GM13977 (cell line): ENCODE measurements at regions not wholly inside any gene's neighbourhood (a gene's known extent, or its start where the extent isn't known, plus 50 kb on each side); places are given as distances from the start of the nearest gene placed in this dataset.

Experiments used
- DNase-seq: peaks from one replicate; pipeline ENCODE4 v3.0.0; 2012; ENCODE audit warnings: low spot score
- in situ Hi-C: fragments of 300-500 bp; cut with MboI; formaldehyde crosslinking; loops from one replicate; pipeline ENCODE4 v1.12.0; 2022; ENCODE audit warnings: low sequenced_read_pairs, low pct_unique_long_range_greater_than_20kb, mixed read lengths, inconsistent platforms; ENCODE audit not compliant: unreplicated experiment
- TF ChIP-seq, protein P1 (sequence below): IDR thresholded peaks from 2 replicates; pipeline ENCODE4 v1.5.1; 2012; ENCODE audit warnings: mild to moderate bottlenecking, control low read depth; ENCODE audit not compliant: insufficient read depth; ENCODE audit errors: extremely low read depth, missing control alignments

DNA sequence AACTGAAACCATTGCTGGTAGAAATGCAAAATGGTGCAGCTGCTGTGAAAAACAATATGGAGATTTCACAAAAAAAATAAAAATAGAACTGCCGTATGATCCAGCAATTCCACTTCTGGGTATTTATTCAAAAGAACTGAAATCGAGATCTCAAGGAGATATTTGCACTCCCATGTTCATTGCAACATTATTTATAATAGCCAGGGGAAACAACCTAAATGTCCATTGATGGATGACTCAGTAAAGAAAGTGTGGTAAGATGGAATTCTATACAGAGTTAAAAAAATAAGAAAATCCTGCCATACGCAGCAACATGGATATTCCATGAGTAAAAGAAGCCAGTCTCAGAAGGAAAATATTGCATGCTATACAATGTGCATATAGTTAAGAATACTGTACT is 290.6 kb upstream of the GHITM start:
- TF ChIP-seq, protein P1, sequence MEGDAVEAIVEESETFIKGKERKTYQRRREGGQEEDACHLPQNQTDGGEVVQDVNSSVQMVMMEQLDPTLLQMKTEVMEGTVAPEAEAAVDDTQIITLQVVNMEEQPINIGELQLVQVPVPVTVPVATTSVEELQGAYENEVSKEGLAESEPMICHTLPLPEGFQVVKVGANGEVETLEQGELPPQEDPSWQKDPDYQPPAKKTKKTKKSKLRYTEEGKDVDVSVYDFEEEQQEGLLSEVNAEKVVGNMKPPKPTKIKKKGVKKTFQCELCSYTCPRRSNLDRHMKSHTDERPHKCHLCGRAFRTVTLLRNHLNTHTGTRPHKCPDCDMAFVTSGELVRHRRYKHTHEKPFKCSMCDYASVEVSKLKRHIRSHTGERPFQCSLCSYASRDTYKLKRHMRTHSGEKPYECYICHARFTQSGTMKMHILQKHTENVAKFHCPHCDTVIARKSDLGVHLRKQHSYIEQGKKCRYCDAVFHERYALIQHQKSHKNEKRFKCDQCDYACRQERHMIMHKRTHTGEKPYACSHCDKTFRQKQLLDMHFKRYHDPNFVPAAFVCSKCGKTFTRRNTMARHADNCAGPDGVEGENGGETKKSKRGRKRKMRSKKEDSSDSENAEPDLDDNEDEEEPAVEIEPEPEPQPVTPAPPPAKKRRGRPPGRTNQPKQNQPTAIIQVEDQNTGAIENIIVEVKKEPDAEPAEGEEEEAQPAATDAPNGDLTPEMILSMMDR = no peak
- in situ Hi-C loops = no loop called here
- DNase-seq = no peak

DNA sequence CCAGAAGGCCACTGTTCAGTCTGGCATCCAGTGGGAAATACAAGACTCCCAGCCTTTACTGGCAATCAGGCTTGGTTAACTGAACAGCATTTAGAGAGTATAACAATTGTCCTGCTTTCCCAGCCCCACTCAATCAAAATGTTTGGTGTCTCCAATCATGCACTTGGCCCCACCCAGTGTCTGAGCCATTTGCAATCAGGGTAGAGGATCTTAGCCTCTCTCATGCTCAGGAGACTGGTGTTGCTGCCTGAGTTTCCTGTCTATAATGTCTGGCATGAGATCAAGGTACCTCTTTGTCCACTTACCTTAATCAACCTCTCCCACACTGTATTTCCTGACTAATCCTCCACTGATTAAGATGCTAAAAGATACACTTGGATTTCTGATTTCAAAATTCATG is 290.2 kb upstream of the GHITM start:
- DNase-seq = no peak
- in situ Hi-C loops = no loop called here
- TF ChIP-seq, protein P1 = no peak

DNA sequence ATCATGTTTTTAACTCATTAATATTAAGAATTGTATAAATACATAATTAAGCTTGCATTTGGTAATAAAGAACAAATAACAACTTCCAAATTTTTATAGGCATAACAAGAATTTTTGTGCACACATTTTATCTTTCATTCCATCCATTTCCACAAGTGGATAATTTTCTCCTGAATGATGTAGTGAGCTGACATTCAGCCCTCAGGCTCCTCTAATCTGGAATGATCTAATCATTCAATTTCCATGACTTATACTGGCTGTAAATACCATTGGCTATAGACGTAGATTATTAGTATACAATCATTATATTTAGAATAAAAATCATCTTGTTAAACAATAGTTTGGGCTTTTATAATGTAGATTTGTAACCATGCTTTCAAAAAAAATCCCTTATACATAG is 287.2 kb upstream of the GHITM start:
- in situ Hi-C loops = loop anchor here (25.0 kb wide), 1 partner anchor 1040 kb away; no protein-coding TSS in a partner anchor
- TF ChIP-seq, protein P1 = no peak
- no peak for DNase-seq

DNA sequence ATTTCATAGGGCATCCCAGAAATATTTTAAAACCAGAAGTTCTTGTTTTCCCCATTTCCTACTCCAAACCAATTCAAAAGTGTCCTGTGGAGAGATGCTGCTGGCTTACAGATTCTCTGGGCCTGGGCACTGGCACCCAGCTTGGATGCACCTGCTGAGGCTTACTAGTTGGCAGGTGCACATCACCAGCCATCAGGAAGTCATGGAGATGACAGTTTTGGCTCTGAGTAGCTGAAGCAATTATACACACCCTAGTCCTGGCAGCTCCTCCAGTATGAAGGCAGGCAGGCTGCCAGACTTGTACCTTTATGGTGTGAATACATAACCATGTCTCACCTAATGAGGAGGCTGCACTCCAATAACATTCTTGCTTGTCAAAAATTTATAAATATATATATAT is 276.6 kb upstream of the GHITM start:
- TF ChIP-seq, protein P1 = no peak
- in situ Hi-C loops = loop anchor here (25.0 kb wide), 1 partner anchor 1050 kb away; no protein-coding TSS in a partner anchor
- DNase-seq = no peak

DNA sequence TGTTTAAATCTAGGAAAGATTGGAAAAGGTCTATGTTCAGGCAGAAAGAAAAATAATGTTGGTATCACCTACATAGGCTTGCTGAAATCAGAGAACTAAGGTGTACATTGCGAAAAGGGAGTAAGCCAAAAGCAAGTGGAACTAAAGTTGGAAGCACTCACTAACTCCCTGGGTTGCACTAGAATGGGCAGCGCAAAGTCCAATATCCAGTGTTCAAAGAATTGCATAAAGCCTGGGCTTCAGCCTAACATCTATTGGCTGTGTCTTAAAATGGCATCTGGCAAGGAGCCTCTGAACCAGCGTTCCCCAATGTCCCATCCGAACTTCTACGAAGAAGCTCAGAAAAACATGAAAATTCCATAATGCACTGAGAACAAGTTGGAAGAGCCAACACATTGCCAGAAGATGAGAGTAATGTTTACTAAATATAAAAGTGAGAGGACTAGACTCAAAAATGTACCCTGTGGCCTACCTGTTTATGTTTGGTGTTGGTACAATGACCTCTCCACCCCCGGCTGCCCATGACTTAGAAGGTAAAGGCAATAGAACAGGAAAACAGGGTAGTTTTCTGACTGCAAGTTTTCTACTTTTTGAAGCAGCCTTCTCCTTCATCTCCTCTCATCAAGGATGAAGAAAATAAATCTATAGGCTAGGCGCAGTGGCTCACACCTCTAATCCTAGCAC is 275.9 kb upstream of the GHITM start:
- in situ Hi-C loops = loop anchor here (25.0 kb wide), 1 partner anchor 1051 kb away; no protein-coding TSS in a partner anchor
- TF ChIP-seq, protein P1 = no peak
- DNase-seq = no peak

DNA sequence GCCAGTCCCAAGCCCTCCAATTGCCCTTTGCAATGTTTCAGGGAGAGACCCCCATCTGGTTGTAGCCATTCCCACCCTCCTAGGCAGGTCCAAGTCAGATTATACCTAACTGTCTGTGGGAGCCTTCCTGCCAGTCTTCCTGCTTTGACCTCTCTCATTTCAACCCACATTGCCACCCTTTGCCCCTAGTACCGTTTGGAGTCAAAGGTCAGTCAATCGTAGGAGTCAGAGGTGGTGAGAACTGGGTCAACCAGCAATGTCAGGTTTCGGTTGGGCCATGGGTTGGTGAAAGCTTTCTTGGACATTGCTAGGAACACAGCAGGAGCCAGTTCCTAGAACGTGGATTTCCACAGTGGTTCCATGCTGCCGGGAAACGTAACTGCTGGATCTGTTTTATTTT is 269.4 kb upstream of the GHITM start:
- TF ChIP-seq, protein P1 = no peak
- in situ Hi-C loops = loop anchor here (25.0 kb wide), 1 partner anchor 1058 kb away; no protein-coding TSS in a partner anchor
- no peak for DNase-seq
